Right renal cortex interstitium (tissue), 3 donors: ENCODE measurements at regions not wholly inside any gene's neighbourhood (a gene's known extent, or its start where the extent isn't known, plus 50 kb on each side); places are given as distances from the start of the nearest gene placed in this dataset.

ENCODE experiments used
- DNase-seq, 3 donors: peaks; one replicate each; pipeline ENCODE4 v3.0.0-alpha.2; 2013; ENCODE audit warnings: low read depth in 3 of 3, low spot score in 2 of 3

GRCh38 chr7:41808541-41808940, 105.7 kb upstream of the INHBA start:
- no peak for DNase-seq

GRCh38 chr7:41803569-41803968, 100.7 kb upstream of the INHBA start:
- DNase-seq: no peak

GRCh38 chr7:41796331-41796730, 93.4 kb upstream of the INHBA start:
- no peak for DNase-seq

GRCh38 chr7:41795276-41795833, 92.5 kb upstream of the INHBA start:
- DNase-seq: peak in 1 of 3 donors; percentile 25

- DNase-seq: no peak
Measured at GRCh38 chr7:41793556-41793955, 90.7 kb upstream of the INHBA start.

- DNase-seq: no peak
Measured at GRCh38 chr7:41792120-41792519, 89.2 kb upstream of the INHBA start.

- DNase-seq: no peak
Measured at GRCh38 chr7:41788556-41788955, 85.7 kb upstream of the INHBA start.

GRCh38 chr7:41787651-41788350, 84.9 kb upstream of the INHBA start:
- DNase-seq: no peak

GRCh38 chr7:41786944-41787343, 84.1 kb upstream of the INHBA start:
- DNase-seq: no peak

- DNase-seq: no peak
Measured at GRCh38 chr7:41786404-41786803, 83.5 kb upstream of the INHBA start.

- DNase-seq: no peak
Measured at GRCh38 chr7:41785840-41786239, 83.0 kb upstream of the INHBA start.

- no peak for DNase-seq
Measured at GRCh38 chr7:41785265-41785664, 82.4 kb upstream of the INHBA start.

- DNase-seq: no peak
Measured at GRCh38 chr7:41779918-41780317, 77.0 kb upstream of the INHBA start.

- no peak for DNase-seq
Measured at GRCh38 chr7:41777894-41778596, 75.2 kb upstream of the INHBA start.

- DNase-seq: no peak
Measured at GRCh38 chr7:41774966-41775365, 72.1 kb upstream of the INHBA start.

- no peak for DNase-seq
Measured at GRCh38 chr7:41773756-41774155, 70.9 kb upstream of the INHBA start.

GRCh38 chr7:41771717-41772116, 68.8 kb upstream of the INHBA start:
- no peak for DNase-seq

GRCh38 chr7:41769162-41769561, 66.3 kb upstream of the INHBA start:
- no peak for DNase-seq

- no peak for DNase-seq
Measured at GRCh38 chr7:41763626-41764025, 60.7 kb upstream of the INHBA start.

GRCh38 chr7:41762641-41763040, 59.8 kb upstream of the INHBA start:
- DNase-seq: no peak

GRCh38 chr7:41760293-41760692, 57.4 kb upstream of the INHBA start:
- DNase-seq: no peak

GRCh38 chr7:41758321-41758720, 55.4 kb upstream of the INHBA start:
- no peak for DNase-seq
